CD1c-positive myeloid dendritic cell (primary cell): ENCODE measurements at regions not wholly inside any gene's neighbourhood (a gene's known extent, or its start where the extent isn't known, plus 50 kb on each side); places are given as distances from the start of the nearest gene placed in this dataset.
A peak's percentile ranks its signal among the peaks of the same experiment; 100 is the strongest.

Experiments used
- DNase-seq: peaks from one replicate; pipeline ENCODE4 v3.0.0-alpha.2; 2016; ENCODE audit errors: extremely low spot score

- peak; percentile 89 for DNase-seq
These were observed 193.7 kb downstream of the PTPN20 start for GRCh38 chr10:47104786-47105385.

DNA sequence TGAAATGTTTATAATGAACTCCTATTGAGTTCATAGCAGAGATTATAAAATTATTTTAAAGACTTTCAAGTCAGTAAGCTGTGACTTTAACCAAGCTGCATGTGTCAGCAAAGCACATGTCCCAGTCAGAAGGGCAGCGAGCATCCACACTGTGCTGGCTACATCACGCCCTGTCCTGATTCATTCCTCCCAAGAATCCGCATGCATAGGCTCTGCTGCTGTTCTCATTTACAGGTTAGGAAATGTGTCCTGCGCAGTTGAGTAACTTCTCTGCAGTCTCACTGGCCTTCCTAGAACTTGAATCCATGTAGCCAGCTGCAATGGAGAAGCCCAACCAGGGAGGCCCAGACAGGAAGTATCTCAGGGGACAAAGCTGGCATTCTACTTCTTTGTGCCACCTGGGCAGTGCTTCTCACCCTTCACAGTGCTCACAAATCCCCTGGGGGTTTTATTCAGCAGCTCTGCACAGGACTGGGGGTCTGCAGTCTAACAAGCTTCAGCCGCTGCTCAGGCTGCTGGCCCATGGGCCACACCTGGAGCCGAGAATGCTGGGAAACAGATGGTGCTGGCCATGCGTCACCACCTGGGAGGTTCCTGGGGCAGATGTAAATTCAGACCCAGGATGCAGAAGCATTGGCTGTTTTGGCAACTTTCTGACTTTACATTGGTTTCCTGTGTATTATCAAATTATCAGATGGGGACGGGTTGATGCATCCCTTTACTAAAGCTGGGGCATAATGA lies 192.8 kb upstream of the GDF10 start:
- no peak for DNase-seq

GRCh38 chr10:47109906-47110305 lies 190.1 kb upstream of the GDF10 start:
- DNase-seq, result no peak

DNA sequence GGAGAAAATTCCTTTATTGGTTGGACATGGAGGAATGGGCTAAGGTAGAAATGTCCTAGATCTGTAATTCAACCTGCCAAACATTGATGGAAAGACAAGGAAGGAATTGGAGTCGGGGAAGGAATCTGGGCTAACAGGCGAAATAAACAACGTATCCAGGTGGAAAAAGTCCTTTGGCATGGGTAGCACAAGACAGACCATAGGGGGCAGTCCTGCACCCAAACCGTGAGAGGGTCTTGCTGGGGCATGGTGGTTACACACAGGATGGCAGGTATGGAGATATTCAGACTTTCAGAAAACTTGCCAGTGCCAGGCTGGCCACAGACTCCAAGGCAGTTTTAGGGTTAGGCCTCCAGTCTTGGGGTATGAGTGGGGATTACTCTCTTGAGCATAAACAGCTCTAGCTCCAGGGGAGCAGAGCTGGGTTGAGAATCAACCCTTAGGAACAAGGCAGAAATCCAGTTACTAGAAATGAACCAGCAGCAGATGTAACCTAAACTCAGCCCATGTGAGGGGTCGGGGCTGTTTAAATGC lies 188.6 kb upstream of the GDF10 start:
- DNase-seq, result no peak

GRCh38 chr10:47112612-47113011 lies 187.4 kb upstream of the GDF10 start:
- no peak for DNase-seq

DNA sequence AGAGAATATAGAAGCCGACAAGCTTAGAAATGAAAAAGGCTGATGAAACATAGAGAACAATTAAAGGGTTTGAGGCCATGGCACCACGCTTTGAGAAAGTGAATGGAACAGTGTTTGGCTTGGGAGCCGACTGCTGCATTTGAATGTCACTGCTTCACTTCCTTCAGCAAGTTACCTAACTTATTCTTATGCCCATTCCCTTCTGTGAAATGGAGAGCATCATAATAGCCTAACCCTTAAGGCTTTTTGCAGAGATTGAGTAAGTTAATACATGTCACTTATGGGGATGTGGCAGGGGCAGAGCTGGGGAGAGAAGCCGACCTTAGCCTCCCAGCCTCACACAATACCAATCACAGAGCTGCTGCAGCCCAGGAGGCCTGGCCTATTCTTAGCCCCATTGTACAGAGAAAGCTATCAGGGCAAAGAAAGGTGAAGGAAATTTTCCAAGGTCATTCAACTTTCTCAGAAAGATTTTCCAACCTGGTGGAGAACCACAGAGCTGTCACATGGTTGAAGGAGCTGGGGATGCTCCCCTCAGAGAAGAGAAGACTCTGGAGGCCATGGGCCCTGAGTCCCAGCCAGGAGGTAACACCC lies 186.0 kb upstream of the GDF10 start:
- no peak for DNase-seq

GRCh38 chr10:47114680-47115186 lies 185.3 kb upstream of the GDF10 start:
- no peak for DNase-seq

- no peak for DNase-seq
These were observed 184.7 kb upstream of the GDF10 start for GRCh38 chr10:47115322-47115721.

DNA sequence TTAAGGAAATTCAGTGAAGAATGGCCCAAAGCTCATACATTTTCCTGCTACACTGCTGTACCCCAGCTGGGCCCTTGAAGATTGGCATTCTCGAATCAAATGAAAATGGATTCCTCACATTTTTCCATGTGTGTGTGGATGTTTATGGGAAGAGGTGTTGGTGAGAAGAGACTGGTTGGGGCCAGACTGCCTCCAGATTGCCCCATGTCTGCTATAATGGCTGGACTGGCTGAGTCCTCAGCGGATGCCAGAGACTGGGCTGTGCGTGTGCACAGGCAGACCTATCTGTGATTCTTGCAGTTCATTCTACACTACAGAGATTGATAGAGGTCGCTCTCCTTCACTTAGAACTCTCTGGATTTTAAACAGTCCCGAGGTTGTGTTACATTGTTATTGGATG lies 183.6 kb upstream of the GDF10 start:
- no peak for DNase-seq

GRCh38 chr10:47118326-47118725 lies 181.7 kb upstream of the GDF10 start:
- no peak for DNase-seq

GRCh38 chr10:47121336-47121735 lies 178.7 kb upstream of the GDF10 start:
- no peak for DNase-seq

DNA sequence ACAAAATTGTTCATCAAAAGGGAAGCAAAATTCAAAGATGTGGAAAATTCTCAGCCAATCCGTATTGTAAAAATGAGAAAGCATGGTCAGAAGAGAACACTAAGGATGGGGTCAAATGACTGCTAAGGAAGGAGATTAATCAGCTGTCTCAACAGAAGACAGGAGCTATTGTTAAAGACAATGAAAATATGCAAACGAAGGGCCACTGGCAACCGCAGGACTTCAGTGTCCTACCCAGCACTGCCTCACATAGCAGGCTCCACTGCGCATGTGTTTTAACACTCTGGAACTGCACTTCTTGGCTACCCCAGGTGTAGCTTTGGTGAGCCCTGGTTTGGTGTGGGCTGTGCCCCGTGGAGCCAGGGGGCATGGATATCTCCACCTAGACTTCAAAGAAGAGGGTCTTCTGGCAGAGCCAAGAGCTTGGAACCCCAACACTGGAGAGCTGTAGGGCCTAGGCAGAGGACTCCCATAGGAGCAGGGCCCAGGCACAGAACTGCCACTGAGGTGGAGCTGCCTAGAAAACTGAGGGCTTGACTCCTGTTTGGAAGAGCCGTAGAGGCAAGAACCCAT lies 176.2 kb upstream of the GDF10 start:
- DNase-seq, result no peak

GRCh38 chr10:47127188-47127785 lies 172.7 kb upstream of the GDF10 start:
- DNase-seq, result no peak

GRCh38 chr10:47130491-47130890 lies 169.5 kb upstream of the GDF10 start:
- DNase-seq, result no peak

DNA sequence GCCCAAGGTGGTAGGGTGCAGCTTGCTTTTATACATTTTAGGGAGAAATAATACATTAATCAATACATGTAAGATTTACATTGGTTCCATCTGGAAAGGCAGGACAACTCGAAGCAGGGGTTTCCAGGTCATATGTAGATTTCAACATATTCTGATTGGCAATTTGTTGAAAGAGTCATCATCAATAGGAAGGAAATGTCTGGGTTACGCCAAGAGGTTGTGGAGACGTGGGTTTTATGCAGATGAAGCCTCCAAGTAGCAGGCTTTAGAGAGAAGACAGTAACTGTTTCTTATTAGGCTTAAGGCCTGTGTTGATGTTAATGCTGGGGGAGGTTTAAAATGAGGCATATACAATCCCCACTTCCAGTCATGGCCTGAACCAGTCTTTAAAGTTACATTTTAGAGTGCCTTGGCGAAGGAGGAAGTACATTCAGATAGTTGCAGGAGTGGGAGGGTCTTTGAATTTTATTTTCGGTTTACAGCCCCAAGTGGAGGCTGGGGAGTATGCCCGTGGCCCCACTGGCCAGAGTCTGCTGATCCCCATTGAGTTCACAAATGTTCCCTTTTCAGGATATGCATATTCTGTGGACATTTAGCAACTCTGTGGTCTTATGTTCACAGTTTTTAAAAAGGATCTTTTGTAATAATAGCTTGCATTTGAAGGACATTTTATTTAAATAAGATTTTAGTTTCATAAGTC lies 166.0 kb upstream of the GDF10 start:
- peak; percentile 42 for DNase-seq

DNA sequence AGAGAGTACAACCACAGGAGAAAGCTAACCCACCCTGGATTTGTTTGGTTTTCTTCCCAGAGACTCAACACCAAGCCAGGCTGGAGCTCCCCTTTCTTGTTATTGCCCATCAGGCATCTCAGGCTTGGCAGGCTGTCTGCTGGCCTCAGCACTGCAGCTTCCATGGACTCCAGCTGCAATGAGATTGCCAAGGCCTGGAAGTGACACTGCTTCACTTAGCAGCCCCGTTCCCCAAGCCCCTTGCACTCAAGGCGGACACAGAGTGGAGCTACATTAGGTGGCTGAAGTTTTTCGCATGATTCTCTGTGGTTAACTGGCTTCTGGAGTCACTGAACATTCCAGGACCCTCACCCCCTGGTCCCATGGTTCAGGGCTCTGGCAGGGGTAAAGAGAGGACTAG lies 163.1 kb upstream of the GDF10 start:
- DNase-seq, result no peak

DNA sequence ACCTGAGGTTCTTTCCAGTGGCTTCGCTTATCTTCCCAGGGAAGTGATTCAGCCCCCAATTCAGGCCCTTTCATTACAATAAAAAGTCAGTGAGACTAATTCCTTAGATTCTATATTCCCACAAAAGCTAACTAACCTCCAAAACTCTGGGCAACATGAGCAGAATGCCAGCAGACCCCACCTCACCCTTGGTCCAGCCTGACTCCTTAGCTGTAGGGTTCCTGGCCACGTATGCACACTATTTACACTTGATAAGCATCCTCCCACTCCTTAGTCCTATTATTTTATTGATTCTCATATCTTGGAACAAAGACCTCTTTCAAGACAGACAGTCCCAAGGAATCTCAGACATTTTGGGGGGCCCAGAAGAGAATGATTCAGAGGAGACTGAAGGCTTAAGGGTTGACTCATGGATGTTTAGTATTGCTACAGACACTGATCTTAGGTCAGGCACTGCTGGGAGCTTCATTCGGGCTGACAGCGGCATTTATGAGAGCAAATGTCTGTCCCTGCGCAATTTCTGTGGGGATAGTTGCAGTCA lies 162.6 kb upstream of the GDF10 start:
- no peak for DNase-seq

GRCh38 chr10:47139121-47139520 lies 160.9 kb upstream of the GDF10 start:
- no peak for DNase-seq

DNA sequence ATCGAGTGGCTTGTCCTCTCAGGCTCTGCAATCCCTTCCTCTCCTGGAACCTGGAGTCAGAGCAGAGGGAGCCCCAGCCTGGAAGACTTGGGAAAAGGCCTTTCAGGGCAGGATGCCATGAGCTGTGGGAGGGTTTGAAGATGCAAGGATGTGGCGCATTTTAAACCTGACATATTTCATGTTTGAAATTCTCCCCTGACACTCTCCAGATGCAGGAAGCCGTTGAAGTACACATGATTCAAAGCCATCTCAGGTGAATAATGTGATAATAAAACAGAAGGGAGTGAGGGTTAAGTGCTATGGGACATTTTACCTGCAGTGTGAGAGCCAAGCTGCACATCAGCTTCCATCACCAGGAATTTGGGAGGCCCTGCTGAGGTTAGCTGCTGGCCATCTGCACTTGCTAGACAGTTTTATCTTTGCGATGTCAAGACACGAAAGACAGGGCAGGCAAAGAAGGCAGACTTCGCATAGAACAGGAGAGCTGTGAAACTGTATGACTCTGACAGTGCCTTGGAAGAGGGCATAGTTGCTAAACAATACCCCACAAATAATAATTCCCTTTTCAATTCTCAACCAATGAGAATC lies 159.1 kb upstream of the GDF10 start:
- no peak for DNase-seq

- no peak for DNase-seq
These were observed 158.6 kb upstream of the GDF10 start for GRCh38 chr10:47141349-47141748.

GRCh38 chr10:47143072-47143471 lies 156.9 kb upstream of the GDF10 start:
- no peak for DNase-seq
